ENCODE measurements at regions not wholly inside any gene's neighbourhood (a gene's known extent, or its start where the extent isn't known, plus 50 kb on each side); places are given as distances from the start of the nearest gene placed in this dataset.

GRCh38 chr7:387132-388022 is 97.4 kb downstream of the FOXL3 start:
- DNase-seq = no peak

- no peak for DNase-seq
Measured at GRCh38 chr7:388023-388960, 98.3 kb downstream of the FOXL3 start.

DNA sequence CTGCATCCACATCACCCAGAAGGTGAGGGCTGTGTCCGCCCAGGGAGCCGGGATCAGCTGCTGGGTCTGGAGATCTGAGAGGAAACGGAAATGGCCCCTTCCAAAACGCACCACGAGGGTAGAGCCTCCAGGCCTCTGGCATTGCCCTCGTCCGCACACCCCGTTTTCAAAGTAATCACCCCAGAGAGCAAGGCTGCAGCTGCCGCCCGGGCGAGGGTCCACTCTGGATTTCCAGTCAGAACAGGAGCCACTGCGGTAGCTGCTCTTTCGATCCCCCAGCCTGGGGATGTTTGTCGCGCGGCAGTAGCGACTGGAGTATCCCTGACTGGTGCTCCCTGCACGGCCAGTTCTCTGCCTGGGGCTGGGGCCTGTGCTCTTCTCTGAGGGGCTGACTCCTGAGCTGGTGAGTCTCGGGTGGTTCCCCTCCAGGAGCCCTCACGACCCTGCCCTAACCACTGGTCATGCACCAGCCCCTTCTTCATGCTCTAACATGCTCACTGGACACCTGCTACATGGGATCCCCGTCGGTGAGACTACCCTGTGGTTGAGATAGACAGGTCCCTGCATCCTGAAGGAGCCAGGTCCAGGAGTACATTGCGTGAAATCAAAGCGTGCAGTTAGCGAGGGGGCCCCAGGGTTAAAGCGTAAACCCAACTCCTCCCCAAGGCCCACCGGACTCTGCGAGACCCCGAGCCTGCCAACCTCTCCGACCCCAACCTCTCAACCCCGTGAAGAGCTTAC is 99.2 kb downstream of the FOXL3 start:
- DNase-seq = no peak

GRCh38 chr7:389911-390601 is 100.1 kb downstream of the FOXL3 start:
- no peak for DNase-seq

DNA sequence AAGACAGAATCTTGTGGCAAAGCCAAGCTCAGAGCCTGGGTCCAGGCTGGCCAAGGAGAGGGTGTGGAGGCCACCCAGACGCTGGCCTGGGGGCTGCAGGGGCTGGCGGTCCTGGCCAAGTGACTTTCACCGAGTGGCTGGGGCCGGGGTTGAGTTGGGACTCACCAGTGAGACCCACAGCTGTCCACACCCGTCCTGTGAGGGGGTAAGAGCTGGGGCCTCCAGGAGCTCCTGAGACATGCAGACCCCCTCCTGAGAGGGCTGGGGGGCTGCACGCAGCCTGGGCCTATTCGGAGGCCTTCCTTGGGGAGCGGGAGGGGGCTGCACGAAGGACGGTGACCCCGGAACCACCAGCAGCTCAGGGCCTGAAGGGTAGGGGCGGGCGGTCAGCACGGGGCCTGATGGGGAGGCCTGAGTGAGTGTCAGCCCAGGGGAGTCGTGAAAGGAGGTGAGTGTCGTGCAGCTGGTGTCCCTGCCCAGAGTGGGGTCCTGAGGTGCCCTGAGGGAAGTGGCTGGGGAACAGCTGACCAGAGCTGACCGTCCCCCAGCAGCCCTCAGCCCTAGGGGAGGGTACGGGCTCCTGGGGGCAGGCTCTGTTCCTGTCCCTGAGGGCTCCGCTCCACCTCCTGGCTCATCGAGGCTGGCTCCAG is 100.9 kb downstream of the FOXL3 start:
- DNase-seq = no peak

DNA sequence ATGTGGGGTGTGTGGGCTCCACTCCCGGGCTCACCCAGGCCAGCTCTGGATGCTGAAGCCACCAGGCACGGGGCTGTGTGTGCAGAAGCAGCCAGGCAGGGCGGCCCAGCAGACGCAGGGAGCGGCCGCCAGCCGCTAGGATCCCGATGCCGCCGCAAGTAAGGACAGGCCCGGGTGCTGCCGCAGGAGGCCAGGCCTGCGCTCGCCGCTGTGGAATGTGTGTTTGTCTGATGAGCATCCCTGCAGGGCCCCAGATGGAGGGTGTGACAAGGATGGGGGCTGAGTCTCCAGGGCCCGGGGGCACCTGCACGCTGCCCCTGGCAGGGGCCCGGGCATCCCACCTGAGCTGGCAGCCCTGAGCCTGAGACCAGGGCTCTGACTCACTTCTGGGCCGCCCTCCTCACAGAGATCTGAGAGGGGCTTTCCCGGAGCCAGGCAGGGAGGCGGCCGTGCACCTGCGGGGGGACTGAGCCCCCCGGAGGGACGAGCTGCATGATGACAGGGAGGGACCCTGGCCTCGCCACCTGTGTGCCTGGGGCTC is 101.5 kb downstream of the FOXL3 start:
- DNase-seq = no peak

GRCh38 chr7:391961-392524 is 102.1 kb downstream of the FOXL3 start:
- DNase-seq = no peak

- no peak for DNase-seq
Measured at GRCh38 chr7:392822-393221, 102.9 kb downstream of the FOXL3 start.

- DNase-seq = no peak
Measured at GRCh38 chr7:395643-396042, 105.7 kb downstream of the FOXL3 start.

DNA sequence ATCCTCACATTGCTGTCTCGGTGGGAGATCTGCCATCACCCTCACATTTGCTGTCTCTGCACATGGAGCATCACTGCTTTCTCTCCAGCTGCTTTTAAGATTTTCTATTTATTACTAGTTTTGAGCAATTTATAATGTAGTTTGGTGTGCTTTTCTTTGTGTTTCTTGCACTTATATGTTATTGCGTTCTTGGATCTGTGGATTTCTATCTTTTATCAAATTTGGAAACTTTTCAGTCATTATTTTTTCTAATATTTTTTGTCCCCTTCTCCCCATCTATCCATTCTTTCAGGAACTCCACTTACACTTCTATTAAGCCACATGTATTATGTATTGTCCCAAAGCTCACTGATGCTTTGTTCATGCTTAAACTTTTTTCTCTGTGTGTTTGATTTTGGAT is 108.9 kb downstream of the FOXL3 start:
- no peak for DNase-seq

DNA sequence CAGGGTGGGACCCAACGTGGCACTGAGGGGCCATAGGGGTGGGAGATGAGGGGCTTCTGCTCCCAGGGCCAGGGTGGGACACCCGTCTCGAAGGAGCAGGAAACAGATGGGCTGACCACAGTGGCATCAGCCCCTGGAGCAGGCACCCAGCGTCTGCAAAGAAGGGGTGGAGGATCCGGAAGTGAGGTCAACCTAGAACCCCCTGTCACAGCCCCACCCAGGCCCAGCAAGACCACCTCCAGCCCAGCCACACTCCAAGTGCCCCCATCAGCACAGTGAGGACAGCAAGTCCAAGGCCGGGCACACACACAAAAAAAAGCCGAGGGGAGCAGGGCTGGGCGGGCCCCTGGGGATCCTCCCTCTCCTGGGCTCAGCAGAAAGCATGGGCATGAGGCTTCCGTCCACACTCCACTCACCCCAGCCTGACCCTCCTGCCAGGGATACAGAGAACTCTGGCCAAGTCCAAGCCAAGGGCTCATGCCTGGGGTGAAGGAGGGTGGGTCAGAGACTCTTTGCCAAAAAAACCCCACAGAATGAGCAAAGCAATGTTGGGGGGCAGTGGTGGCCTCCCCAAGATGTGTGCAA is 111.0 kb downstream of the FOXL3 start:
- no peak for DNase-seq

DNA sequence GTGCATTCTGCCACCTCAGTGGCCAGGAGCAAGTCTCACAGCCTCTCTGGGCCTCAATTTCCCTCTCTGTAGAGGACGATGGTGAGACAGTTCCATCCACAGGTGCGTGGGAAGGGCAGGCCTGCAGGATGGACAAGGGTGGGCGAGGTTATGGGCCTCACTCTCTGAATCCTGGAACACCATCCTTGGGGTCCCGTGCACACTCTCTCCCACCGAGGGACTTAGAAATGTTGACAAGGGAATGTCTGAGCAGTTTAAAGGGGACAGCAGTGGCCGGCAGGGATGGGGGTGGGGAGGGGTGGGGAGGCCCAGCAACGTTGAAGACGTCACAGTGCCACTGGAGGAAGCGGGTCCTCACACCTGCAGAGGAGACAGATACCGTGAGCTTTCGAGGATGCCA is 111.5 kb downstream of the FOXL3 start:
- DNase-seq = no peak

DNA sequence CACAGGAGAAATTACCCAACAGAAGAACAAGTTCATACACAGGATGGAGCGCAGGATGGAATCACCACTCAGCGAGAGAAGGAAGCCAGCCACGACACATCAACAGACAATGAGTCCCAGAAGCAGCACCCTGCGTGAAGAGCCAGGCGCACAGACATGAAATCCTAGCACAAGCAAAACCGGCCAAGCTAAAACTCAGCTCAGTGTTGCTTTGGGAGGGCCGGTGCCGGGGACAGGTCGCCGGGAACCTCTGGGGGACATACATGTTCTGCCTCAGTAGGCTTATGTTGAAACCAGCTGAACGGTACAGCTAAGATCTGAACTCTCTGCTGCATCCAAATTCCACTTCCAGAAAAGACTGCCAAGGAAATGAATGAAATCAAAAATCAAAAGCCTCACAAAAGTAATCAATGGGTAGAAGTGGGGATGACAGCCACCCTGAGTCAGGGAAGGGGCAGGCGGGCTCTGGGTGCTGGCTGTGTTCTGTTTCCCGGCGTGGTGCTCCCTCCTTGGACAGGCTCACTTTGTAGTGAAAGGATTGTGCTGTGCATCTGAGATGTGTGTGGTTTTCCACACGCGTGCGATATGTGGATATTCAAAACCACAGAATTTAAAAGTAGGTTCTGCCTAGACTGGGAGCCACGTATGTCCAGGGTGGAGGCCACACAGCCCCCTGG is 114.7 kb downstream of the PDGFA start:
- no peak for DNase-seq

- DNase-seq = no peak
Measured at GRCh38 chr7:405489-406211, 114.0 kb downstream of the PDGFA start.

DNA sequence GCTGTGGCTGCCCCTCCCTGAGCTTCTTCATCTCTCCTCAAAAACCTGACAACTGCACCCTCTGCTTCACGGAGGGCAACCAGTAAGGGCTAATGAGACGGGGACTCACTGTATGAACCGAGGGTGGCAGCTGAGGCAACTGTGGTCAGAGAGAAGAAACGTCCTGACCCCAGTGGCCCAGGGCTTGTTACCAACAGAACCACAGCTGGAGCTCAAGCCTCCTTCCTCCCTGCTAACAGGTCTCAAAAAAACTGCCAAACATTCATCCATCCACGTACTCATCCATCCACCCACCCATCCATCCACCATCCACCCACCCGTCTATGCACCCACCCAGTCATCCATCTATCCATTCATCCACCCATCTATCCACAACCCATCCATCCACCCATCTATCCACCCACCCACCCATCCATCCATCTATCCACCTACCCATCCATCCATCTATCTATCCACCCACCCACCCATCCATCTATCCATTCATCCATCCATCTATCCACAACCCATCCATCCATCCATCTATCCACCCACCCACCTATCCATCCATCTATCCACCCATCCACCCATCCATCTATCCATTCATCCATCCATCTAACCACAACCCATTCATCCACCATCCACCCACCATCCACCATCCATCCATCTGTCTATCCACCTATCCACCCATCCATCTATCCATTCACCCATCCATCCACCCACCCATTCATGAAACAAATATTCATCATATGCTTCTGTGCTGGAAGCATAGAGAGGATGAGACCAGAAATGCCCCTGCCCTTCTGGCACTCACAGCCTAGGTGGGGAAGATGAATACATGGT is 111.7 kb downstream of the PDGFA start:
- DNase-seq = no peak

GRCh38 chr7:408751-409311 is 110.8 kb downstream of the PDGFA start:
- DNase-seq = no peak

DNA sequence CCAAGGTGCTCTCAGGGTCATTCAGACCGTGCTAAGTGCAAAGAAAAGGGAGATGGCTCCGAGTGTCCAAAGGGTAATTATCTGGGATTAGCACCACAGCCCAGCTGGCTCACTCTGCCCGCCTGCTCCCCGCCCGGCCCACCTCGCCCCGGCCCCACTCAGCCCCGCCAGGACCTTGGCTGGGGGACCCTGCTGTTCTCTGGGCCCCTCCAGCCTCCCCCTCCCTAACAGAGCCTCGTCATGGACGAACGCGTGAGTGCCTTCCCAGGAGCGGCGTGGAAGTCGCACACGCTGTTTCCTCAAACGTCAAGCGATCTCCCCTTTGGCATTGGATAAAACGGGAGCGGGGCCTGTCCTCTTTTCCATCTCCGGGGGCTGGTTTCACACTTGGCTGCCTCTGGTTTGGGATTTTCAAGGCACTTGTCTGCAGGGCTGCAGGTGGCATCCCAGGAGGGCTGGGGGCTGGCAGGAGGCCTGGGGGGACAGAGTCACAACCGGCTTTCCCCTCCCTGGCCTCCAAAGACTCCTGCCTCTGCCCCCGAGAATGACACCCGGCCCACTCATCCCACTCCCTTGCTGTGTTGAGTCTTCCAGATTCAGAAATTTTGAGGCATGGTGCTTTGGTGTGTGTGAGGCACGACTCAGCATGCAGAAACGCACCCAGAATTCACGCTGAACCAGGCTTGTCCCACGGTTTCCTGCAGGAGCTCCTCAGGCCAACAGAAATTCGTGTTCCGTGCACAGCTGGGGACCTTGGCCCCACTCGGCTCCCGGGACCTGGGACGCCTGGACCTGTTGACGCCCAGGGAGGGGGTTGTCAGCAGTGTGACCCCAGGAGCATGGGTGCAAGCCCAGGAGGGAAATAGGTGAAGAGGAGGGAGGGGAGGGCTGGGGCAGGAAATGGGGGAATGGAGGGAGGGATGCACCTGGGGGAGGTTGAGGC is 110.0 kb downstream of the PDGFA start:
- DNase-seq = no peak

Data from inflammatory macrophage treated with lipopolysaccharide for 1 hour (primary cell).